Pancreas (tissue), 10 donors: ENCODE measurements at regions not wholly inside any gene's neighbourhood (a gene's known extent, or its start where the extent isn't known, plus 50 kb on each side); places are given as distances from the start of the nearest gene placed in this dataset.

ENCODE experiments used
- ATAC-seq, 4 donors: fragments of 200-7000 bp; cut with Tn5 transposase; one replicate each; pipeline versions ENCODE4 v1.8.0 to v1.9.1; 2020; ENCODE audit warnings: mild to moderate bottlenecking in 4 of 4, moderate library complexity in 4 of 4
- DNase-seq, 6 donors: peaks; one replicate each; pipeline ENCODE4 v3.0.0-alpha.2; 2020
- FAIRE-seq: peaks from 2 replicates; lab custom pipeline; 2012; peaks lifted over from hg19 to GRCh38; lab: Jason Lieb, UNC
- H3K27ac ChIP-seq, 4 donors: fragments of 200-600 bp; sonication (generic); 1 replicate in 3 of 4; 2 replicates in 1 of 4; pipeline versions ENCODE4 v1.5.0 to v1.8.0; 2020
- H3K27me3 ChIP-seq, 4 donors: fragments of 200-600 bp; one replicate each; pipeline ENCODE4 v1.8.0; 2021
- H3K36me3 ChIP-seq, 3 donors: fragments of 200-600 bp; sonication (generic) in 1 of 3; one replicate each; pipeline versions ENCODE4 v1.5.0 to v1.8.0; 2020 to 2021
- H3K4me1 ChIP-seq, 3 donors: fragments of 200-600 bp; one replicate each; pipeline ENCODE4 v1.8.0; 2021
- H3K4me3 ChIP-seq, 4 donors: fragments of 200-600 bp; sonication (generic) in 2 of 4; one replicate each; pipeline versions ENCODE4 v1.5.0 to v1.8.0; 2020 to 2021
- H3K9me3 ChIP-seq, 4 donors: fragments of 200-600 bp; one replicate each; pipeline ENCODE4 v1.8.0; 2021
- CTCF ChIP-seq, 4 donors: fragments of 200-600 bp; sonication (generic) in 3 of 4; IDR thresholded peaks; one replicate each; pipeline versions ENCODE4 v1.5.0 to v1.8.0; 2021; ENCODE audit warnings: antibody characterized with exemption in 4 of 4
- WGBS, 2 donors: extraction: QIAGEN DNeasy Blood & Tissue Kit; methylation state at CpG; one replicate each; pipeline ENCODE4 v1.1.7; 2013; 5-methylcytosine and 5-hydroxymethylcytosine counted together
- intact Hi-C, 3 donors: fragments of 100-400 bp; cut with DNase I; formaldehyde crosslinking; loops; one replicate each; pipeline versions ENCODE4 v1.11.1 to v1.14.2; 2022
- donor health status: healthy with polysubstance abuse.
- donor health status: DM: no; HTN: no; CAD: no; lungs with moderate emphysema.
- donor health status: DM: no; HTN: no; CAD: no.
- donor health status: control.
- donor health status: control.
- donor health status: Bipolar disorder and iron deficiency.
- donor health status: DM: yes; HTN: yes; CAD: no.
- donor health status: DM: no; HTN: no; CAD: no.
- donor health status: DM: no; HTN: no; CAD: no.
- donor health status: DM: yes; HTN: yes; CAD: no.

DNA sequence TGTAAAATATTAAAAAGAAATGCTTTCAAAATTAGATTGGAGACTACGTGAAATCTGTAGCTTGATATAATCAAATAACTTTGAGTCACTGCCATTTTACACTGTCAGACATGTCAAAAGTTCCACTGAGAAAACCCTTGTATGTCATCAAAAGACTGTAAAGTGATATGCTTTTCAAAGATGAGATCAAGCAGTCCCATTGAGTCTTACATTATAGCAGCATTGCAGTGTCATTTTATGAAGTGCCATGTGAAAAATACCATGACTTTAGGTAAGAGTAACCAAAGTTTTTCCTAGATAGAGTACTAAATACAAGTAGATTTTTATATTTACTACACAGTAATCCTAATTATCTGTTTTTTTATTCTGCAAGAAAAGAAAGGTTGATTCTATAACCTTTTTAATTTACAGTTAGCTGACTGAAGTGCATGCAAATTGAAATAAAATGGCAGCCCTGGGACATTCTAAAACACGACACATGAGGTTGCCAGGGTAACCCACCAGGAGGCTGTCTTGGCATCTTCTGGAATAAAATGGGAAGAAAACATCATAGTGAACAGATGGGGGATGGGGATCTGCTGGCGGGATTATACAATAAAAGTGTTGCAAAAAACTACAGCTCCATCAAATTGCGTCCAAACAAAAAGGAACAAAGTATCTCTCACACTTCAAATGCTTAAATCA lies 91.3 kb upstream of the TMEM106B start:
- intact Hi-C loops: no loop called here
- H3K9me3 ChIP-seq: no peaks in the 10 kb centered on the region
- no peaks in the 10 kb centered on the region for H3K4me1 ChIP-seq
- H3K36me3 ChIP-seq: no peaks in the 10 kb centered on the region
- FAIRE-seq: no peak
- no peak for TF ChIP-seq CTCF (IDR thresholded peaks at IDR 0.05)
- 62 to 80% methylated on average over 4 of the region's 4 CpGs for WGBS, 2 donors
- H3K27me3 ChIP-seq: no peaks in the 10 kb centered on the region
- no peak for DNase-seq
- ATAC-seq: no peak
- H3K27ac ChIP-seq: no peak overlapping the region
- H3K4me3 ChIP-seq: no peak overlapping the region

DNA sequence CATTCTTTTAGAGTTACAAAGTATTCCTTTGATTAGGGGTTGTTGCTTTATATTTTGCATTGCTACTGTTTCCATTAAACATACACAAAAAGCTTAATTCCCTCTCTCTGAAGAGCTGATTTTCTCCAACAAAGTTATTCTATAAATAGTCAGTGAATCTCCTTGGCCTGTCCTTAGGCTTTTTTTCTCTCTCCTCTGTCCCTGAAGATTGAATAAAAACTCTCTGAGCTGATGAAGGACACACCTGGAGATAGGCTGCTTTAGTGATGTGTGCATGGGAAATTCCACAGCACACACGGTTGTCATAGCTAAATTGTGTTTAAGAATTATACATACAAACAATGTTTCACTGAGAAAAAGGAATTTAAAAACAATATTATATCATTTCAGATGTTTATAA lies 90.5 kb upstream of the TMEM106B start:
- DNase-seq (no peak), ATAC-seq (no peak), FAIRE-seq (no peak)
- H3K9me3 ChIP-seq: no peaks in the 10 kb centered on the region
- H3K4me3 ChIP-seq: no peak overlapping the region
- intact Hi-C loops: no loop called here
- 11 to 21% methylated on average over 1 of the region's 1 CpG for WGBS, 2 donors
- H3K27ac ChIP-seq: no peak overlapping the region
- no peaks in the 10 kb centered on the region for H3K27me3 ChIP-seq
- no peaks in the 10 kb centered on the region for H3K36me3 ChIP-seq
- no peak for TF ChIP-seq CTCF (IDR thresholded peaks at IDR 0.05)
- no peaks in the 10 kb centered on the region for H3K4me1 ChIP-seq

DNA sequence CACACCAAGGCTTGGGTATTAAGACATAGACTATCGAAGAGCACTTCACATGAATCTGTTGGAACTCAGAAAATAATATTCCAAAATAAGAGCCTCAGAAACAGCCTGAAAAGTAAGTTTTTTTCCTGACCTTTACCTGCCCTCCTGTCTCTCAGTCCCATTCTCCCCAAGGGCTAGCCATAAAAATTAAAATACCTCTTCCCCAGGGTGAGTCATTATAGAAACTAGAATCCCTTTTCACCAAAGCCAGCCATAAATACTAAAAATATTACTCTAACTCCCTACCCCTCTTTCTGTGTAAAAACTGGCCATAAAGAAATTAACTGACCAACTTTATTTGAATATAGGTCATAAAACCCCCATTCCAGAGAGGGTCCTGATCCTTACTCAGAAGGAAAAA lies 87.9 kb upstream of the TMEM106B start:
- no peak for ATAC-seq
- H3K4me3 ChIP-seq: no peak overlapping the region
- 71 to 96% methylated on average over 1 of the region's 1 CpG for WGBS, 2 donors
- no peak for FAIRE-seq
- no peak for DNase-seq
- intact Hi-C loops: no loop called here
- no peaks in the 10 kb centered on the region for H3K4me1 ChIP-seq
- H3K27me3 ChIP-seq: no peaks in the 10 kb centered on the region
- TF ChIP-seq CTCF (IDR thresholded peaks at IDR 0.05): no peak
- H3K27ac ChIP-seq: no peak overlapping the region
- no peaks in the 10 kb centered on the region for H3K36me3 ChIP-seq
- H3K9me3 ChIP-seq: no peaks in the 10 kb centered on the region

DNA sequence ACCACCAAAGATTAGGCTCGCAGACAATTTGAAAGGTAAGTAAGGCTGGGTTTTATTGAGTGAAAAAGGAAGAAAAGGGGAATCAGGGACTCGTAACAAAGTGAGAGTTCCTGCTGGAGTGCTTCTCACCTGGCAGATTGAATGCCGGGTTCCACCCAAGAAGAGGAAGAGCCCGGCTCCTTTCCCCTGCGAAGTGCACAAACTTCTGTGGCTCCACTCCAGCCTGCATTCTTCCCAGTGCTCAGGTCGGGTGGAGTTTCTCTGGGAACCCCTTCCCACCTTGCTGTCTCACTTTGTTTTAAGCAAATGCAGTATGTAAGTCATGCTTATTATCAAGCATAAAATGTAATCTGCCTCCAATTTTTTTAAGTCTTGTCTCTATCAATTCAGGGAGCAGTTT lies 87.1 kb upstream of the TMEM106B start:
- TF ChIP-seq CTCF (IDR thresholded peaks at IDR 0.05): no peak
- intact Hi-C loops: no loop called here

DNA sequence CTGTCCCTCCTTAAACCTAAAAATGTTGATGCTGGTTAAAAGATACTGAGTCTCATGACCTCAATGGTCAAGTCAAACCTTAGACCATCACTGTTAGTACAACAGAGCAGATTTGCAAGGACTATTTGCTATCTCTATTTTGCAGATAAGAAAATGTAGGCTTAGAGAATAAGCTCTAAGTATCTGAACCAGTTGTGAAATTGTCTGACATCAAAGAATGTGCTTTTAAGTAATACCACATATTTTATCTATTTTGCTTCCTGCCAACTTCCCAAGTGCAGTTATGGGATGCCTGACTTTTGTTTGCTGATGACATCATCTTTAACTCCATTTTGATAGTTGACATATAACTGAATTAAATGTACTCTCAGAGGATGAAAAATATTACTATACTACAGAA lies 83.6 kb upstream of the TMEM106B start:
- Histone ChIP-seq H3K27me3 (no peaks in the 10 kb centered on the region), H3K4me3 (no peak overlapping the region), H3K4me1 (no peaks in the 10 kb centered on the region), H3K9me3 (no peaks in the 10 kb centered on the region), H3K27ac (no peak overlapping the region), H3K36me3 (no peaks in the 10 kb centered on the region)
- TF ChIP-seq CTCF (IDR thresholded peaks at IDR 0.05): no peak
- DNase-seq: no peak
- intact Hi-C loops: no loop called here
- no peak for ATAC-seq
- FAIRE-seq: no peak

More for the DNA sequence above, 87.1 kb upstream of the TMEM106B start:
- DNase-seq (no peak), FAIRE-seq (no peak), ATAC-seq (no peak)
- Histone ChIP-seq H3K27ac (no peak overlapping the region), H3K9me3 (no peaks in the 10 kb centered on the region), H3K4me1 (no peaks in the 10 kb centered on the region), H3K4me3 (no peak overlapping the region), H3K36me3 (no peaks in the 10 kb centered on the region), H3K27me3 (no peaks in the 10 kb centered on the region)
- WGBS, 2 donors: 64 to 66% methylated on average over 6 of the region's 6 CpGs
